Forelimb muscle (tissue), 1 donor: ENCODE measurements at regions not wholly inside any gene's neighbourhood (a gene's known extent, or its start where the extent isn't known, plus 50 kb on each side); places are given as distances from the start of the nearest gene placed in this dataset.
"Not testable (repeated sequence)": the region's sequence is repeated elsewhere in the genome, so short reads cannot be mapped to it uniquely, and the experiment has no call there.

Source experiments
- DNase-seq: peaks from one replicate; pipeline ENCODE4 v3.0.0-alpha.2; 2013; ENCODE audit warnings: low read depth

GRCh38 chr7:93048136-93048930, 69.4 kb downstream of the SAMD9 start:
- no peak for DNase-seq

GRCh38 chr7:93047514-93048099, 70.2 kb downstream of the SAMD9 start:
- no peak for DNase-seq

GRCh38 chr7:93046641-93047040, 71.1 kb downstream of the SAMD9 start:
- DNase-seq: no peak

- no peak for DNase-seq
Observed at GRCh38 chr7:93044147-93044810, 73.5 kb downstream of the SAMD9 start.

- DNase-seq: no peak
Observed at GRCh38 chr7:93043385-93043985, 74.3 kb downstream of the SAMD9 start.

GRCh38 chr7:93040355-93040754, 77.4 kb downstream of the SAMD9 start:
- DNase-seq: no peak

GRCh38 chr7:93039786-93040185, 78.0 kb downstream of the SAMD9 start:
- DNase-seq: no peak

- no peak for DNase-seq
Observed at GRCh38 chr7:93039282-93039681, 78.5 kb downstream of the SAMD9 start.

GRCh38 chr7:93036807-93037206, 81.0 kb downstream of the SAMD9 start:
- no peak for DNase-seq

GRCh38 chr7:93036149-93036640, 81.6 kb downstream of the SAMD9 start:
- no peak for DNase-seq

- DNase-seq: no peak
Observed at GRCh38 chr7:93031795-93032194, 86.0 kb downstream of the SAMD9 start.

- no peak for DNase-seq
Observed at GRCh38 chr7:93030605-93031225, 87.1 kb downstream of the SAMD9 start.

GRCh38 chr7:93029056-93029455, 88.7 kb downstream of the SAMD9 start:
- no peak for DNase-seq

GRCh38 chr7:93028610-93029009, 89.2 kb downstream of the SAMD9 start:
- no peak for DNase-seq

- DNase-seq: no peak
Observed at GRCh38 chr7:93027044-93027443, 90.7 kb downstream of the SAMD9 start.

GRCh38 chr7:93026425-93026824, 91.4 kb downstream of the SAMD9 start:
- no peak for DNase-seq

- DNase-seq: no peak
Observed at GRCh38 chr7:93025389-93025788, 92.4 kb downstream of the SAMD9 start.

- DNase-seq: not testable (repeated sequence)
Observed at GRCh38 chr7:93022931-93023478, 94.8 kb downstream of the SAMD9 start.

- no peak for DNase-seq
Observed at GRCh38 chr7:93021748-93022147, 96.0 kb downstream of the SAMD9 start.

GRCh38 chr7:93018716-93019115, 99.1 kb downstream of the SAMD9 start:
- no peak for DNase-seq

GRCh38 chr7:93016681-93017381, 100.9 kb downstream of the SAMD9 start:
- DNase-seq: no peak
